ENCODE measurements at regions not wholly inside any gene's neighbourhood (a gene's known extent, or its start where the extent isn't known, plus 50 kb on each side); places are given as distances from the start of the nearest gene placed in this dataset.

DNA sequence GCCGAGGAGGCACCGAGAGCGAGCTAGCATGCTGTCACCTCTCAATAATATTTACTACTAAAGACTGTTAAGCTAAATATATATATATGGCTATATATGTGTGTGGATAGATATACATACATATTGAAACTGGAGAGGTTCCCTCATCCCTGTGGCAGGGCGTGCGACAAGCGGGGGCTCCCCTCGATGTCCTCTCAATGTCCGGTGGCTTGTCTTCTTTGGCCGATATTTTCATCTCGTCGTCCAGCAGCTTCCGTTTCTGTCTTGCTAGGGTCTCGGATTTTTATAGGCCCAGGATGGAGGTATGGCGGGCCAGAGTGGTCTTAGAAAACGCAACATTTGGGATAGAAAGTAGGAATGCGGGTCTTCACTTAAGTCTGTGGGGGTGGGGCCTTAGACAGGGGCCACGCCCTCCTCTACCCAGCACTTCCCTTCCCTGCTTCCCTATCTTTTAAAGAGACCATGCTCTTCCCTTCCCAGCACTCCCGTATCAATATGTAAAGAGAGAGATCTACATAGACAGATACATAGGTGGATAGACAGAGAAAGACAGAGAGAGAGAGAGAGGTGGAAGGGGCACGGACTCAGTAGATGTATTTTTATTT lies 866.8 kb downstream of the DSC3 start:
- dilution Hi-C loops (cut with MboI; ENCODE audit: extremely low pct_ligation_motif_present, low sequenced_read_pairs): no loop called here

DNA sequence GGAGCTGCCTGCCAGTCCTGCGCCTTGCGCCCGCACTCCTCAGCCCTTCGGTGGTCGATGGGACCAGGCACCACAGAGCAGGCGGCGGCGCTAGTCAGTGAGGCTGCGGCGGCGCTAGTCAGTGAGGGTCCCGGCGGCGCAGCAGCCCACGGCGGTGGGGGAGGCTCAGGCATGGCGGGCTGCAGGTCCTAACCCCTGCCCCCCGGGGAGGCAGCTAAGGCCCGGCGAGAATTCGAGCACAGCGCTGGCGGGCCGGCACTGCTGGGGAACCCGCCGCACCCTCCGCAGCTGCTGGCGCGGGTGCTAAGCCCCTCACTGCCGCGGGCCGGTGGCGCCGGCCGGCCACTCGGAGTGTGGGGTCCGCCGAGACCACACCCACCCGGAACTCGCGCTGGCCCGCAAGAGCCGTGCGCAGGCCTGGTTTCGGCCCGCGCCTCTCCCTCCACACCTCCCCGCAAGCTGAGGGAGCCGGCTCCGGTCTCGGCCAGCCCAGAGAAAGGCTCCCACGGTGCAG lies 867.4 kb downstream of the DSC3 start:
- H4K20me1 ChIP-seq (ENCODE audit: control insufficient read depth, extremely low read depth, insufficient read depth, low read length): no peaks in the 10 kb centered on the region
- H3K27ac ChIP-seq (ENCODE audit: control insufficient read depth, insufficient read depth, low read length): no peak overlapping the region
- dilution Hi-C loops (cut with MboI; ENCODE audit: extremely low pct_ligation_motif_present, low sequenced_read_pairs): no loop called here
- H3K36me3 ChIP-seq (ENCODE audit: control insufficient read depth in 2 of 2, extremely low read depth in 1 of 2, insufficient read depth in 2 of 2, low read length in 2 of 2): no peaks in the 10 kb centered on the region
- DNase-seq (ENCODE audit: low read depth, low spot score) (no peak), FAIRE-seq (no peak)
- no peaks in the 10 kb centered on the region for H3K9me3 ChIP-seq (ENCODE audit: control insufficient read depth, low read depth, low read length)
- TF ChIP-seq EZH2 (IDR thresholded peaks at IDR 0.05; ENCODE audit: low read length): no peak
- TF ChIP-seq CTCF (optimal IDR thresholded peaks at IDR 0.05 in 1 of 3, IDR thresholded peaks at IDR 0.05 in 1 of 3, conservative IDR thresholded peaks at IDR 0.05 in 1 of 3; ENCODE audit: extremely low read depth in 1 of 3, insufficient read depth in 2 of 3, low read length in 3 of 3): no peak
- no peak overlapping the region for H2AFZ ChIP-seq (ENCODE audit: control insufficient read depth, low read length)
- no peak overlapping the region for H3K4me2 ChIP-seq (ENCODE audit: control insufficient read depth, extremely low read depth, insufficient read depth, low read depth, low read length)
- no peaks in the 10 kb centered on the region for H3K4me1 ChIP-seq (ENCODE audit: control insufficient read depth, extremely low read depth, insufficient read depth, low read length)
- H3K27me3 ChIP-seq (ENCODE audit: control insufficient read depth, extremely low read depth, insufficient read depth, low read length): no peaks in the 10 kb centered on the region
- no peaks in the 10 kb centered on the region for H3K79me2 ChIP-seq (ENCODE audit: control insufficient read depth, insufficient read depth, low read length)
- no peaks in the 10 kb centered on the region for H3K9me1 ChIP-seq (ENCODE audit: control insufficient read depth, extremely low read depth, insufficient read depth, low read length)
- H3K4me3 ChIP-seq (ENCODE audit: control insufficient read depth in 2 of 3, extremely low read depth in 1 of 3, insufficient read depth in 2 of 3, low read depth in 1 of 3, low read length in 3 of 3): no peak overlapping the region
- H3K9ac ChIP-seq (ENCODE audit: control insufficient read depth, extremely low read depth, insufficient read depth, low read length): no peak overlapping the region

More for the DNA sequence above, 866.8 kb downstream of the DSC3 start:
- H3K4me3 ChIP-seq (ENCODE audit: control insufficient read depth in 2 of 3, extremely low read depth in 1 of 3, insufficient read depth in 2 of 3, low read depth in 1 of 3, low read length in 3 of 3): no peak overlapping the region
- H3K9ac ChIP-seq (ENCODE audit: control insufficient read depth, extremely low read depth, insufficient read depth, low read length): no peak overlapping the region
- H4K20me1 ChIP-seq (ENCODE audit: control insufficient read depth, extremely low read depth, insufficient read depth, low read length): no peaks in the 10 kb centered on the region
- H3K4me2 ChIP-seq (ENCODE audit: control insufficient read depth, extremely low read depth, insufficient read depth, low read depth, low read length): no peak overlapping the region
- H2AFZ ChIP-seq (ENCODE audit: control insufficient read depth, low read length): no peak overlapping the region
- no peak overlapping the region for H3K27ac ChIP-seq (ENCODE audit: control insufficient read depth, insufficient read depth, low read length)
- H3K27me3 ChIP-seq (ENCODE audit: control insufficient read depth, extremely low read depth, insufficient read depth, low read length): no peaks in the 10 kb centered on the region
- FAIRE-seq: no peak
- no peaks in the 10 kb centered on the region for H3K36me3 ChIP-seq (ENCODE audit: control insufficient read depth in 2 of 2, extremely low read depth in 1 of 2, insufficient read depth in 2 of 2, low read length in 2 of 2)
- no peak for DNase-seq (ENCODE audit: low read depth, low spot score)
- no peaks in the 10 kb centered on the region for H3K4me1 ChIP-seq (ENCODE audit: control insufficient read depth, extremely low read depth, insufficient read depth, low read length)
- H3K9me3 ChIP-seq (ENCODE audit: control insufficient read depth, low read depth, low read length): no peaks in the 10 kb centered on the region
- H3K9me1 ChIP-seq (ENCODE audit: control insufficient read depth, extremely low read depth, insufficient read depth, low read length): no peaks in the 10 kb centered on the region
- TF ChIP-seq CTCF (optimal IDR thresholded peaks at IDR 0.05 in 1 of 3, IDR thresholded peaks at IDR 0.05 in 1 of 3, conservative IDR thresholded peaks at IDR 0.05 in 1 of 3; ENCODE audit: extremely low read depth in 1 of 3, insufficient read depth in 2 of 3, low read length in 3 of 3): no peak
- no peak for TF ChIP-seq EZH2 (IDR thresholded peaks at IDR 0.05; ENCODE audit: low read length)
- no peaks in the 10 kb centered on the region for H3K79me2 ChIP-seq (ENCODE audit: control insufficient read depth, insufficient read depth, low read length)

Measured in keratinocyte (primary cell).